WTC11 (cell line): ENCODE measurements at regions not wholly inside any gene's neighbourhood (a gene's known extent, or its start where the extent isn't known, plus 50 kb on each side); places are given as distances from the start of the nearest gene placed in this dataset.

Experiments
- AFF4 ChIP-seq: sonication (generic); formaldehyde crosslinking; IDR thresholded peaks from 2 replicates; pipeline ENCODE4 v1.8.1; 2023; ENCODE audit warnings: mild to moderate bottlenecking, missing genetic modification reagents, borderline replicate concordance
- CTCF ChIP-seq: fragments of 200-600 bp; IDR thresholded peaks from 2 replicates; pipeline ENCODE4 v1.8.0; 2022; ENCODE audit warnings: antibody characterized with exemption
- ELF4 ChIP-seq: sonication (generic); formaldehyde crosslinking; IDR thresholded peaks from 2 replicates; pipeline ENCODE4 v1.8.1; 2022; ENCODE audit warnings: low read depth, mild to moderate bottlenecking, moderate library complexity, missing genetic modification reagents
- ESRRA ChIP-seq: sonication (generic); formaldehyde crosslinking; IDR thresholded peaks from 2 replicates; pipeline ENCODE4 v1.8.1; 2022; ENCODE audit warnings: mild to moderate bottlenecking, missing genetic modification reagents, borderline replicate concordance
- FOXJ3 ChIP-seq: sonication (generic); formaldehyde crosslinking; IDR thresholded peaks from 2 replicates; pipeline ENCODE4 v1.9.0; 2021; ENCODE audit warnings: missing genetic modification reagents, mild to moderate bottlenecking, borderline replicate concordance
- IRF1 ChIP-seq: sonication (generic); formaldehyde crosslinking; IDR thresholded peaks from 2 replicates; pipeline ENCODE4 v1.8.0; 2023; ENCODE audit warnings: missing genetic modification reagents
- IRF2 ChIP-seq: sonication (generic); formaldehyde crosslinking; IDR thresholded peaks from 2 replicates; pipeline ENCODE4 v1.8.0; 2022; ENCODE audit warnings: low read depth, missing genetic modification reagents, borderline replicate concordance
- MXD4 ChIP-seq: fragments of 250-450 bp; sonication (Bioruptor Pico); IDR thresholded peaks from 2 replicates; pipeline ENCODE4 v1.8.0; 2021; ENCODE audit warnings: mild to moderate bottlenecking, moderate library complexity, borderline replicate concordance
- RORB ChIP-seq: fragments of 250-450 bp; sonication (Bioruptor Pico); IDR thresholded peaks from 2 replicates; pipeline ENCODE4 v1.9.0; 2021; ENCODE audit warnings: mild to moderate bottlenecking
- SMAD3 ChIP-seq: sonication (generic); formaldehyde crosslinking; IDR thresholded peaks from 2 replicates; pipeline ENCODE4 v1.8.0; 2022; ENCODE audit warnings: missing genetic modification reagents, mild to moderate bottlenecking, borderline replicate concordance
- TEAD4 ChIP-seq: sonication (generic); formaldehyde crosslinking; IDR thresholded peaks from 2 replicates; pipeline ENCODE4 v1.8.0; 2022; ENCODE audit warnings: mild to moderate bottlenecking, missing genetic modification reagents
- USF1 ChIP-seq: sonication (generic); formaldehyde crosslinking; IDR thresholded peaks from 2 replicates; pipeline ENCODE4 v1.8.0; 2022; ENCODE audit warnings: mild to moderate bottlenecking, missing genetic modification reagents
- ZNF121 ChIP-seq: sonication (generic); formaldehyde crosslinking; IDR thresholded peaks from 2 replicates; pipeline ENCODE4 v1.8.0; 2023; ENCODE audit warnings: missing genetic modification reagents

- no peak for TF ChIP-seq CTCF
- TF ChIP-seq ZNF121, result no peak
- no peak for TF ChIP-seq IRF2 (CRISPR knock-in tag)
- no peak for TF ChIP-seq AFF4 (CRISPR knock-in tag)
- TF ChIP-seq IRF1 (CRISPR knock-in tag), result no peak
- TF ChIP-seq ESRRA, result no peak
- TF ChIP-seq SMAD3 (CRISPR knock-in tag), result no peak
- TF ChIP-seq RORB (CRISPR knock-in tag), result no peak
- TF ChIP-seq TEAD4, result no peak
- no peak for TF ChIP-seq MXD4 (CRISPR knock-in tag)
- no peak for TF ChIP-seq ELF4 (CRISPR knock-in tag)
- no peak for TF ChIP-seq FOXJ3 (CRISPR knock-in tag)
- TF ChIP-seq USF1, result no peak
Observed at GRCh38 chr5:135632798-135633197, 54.0 kb upstream of the CXCL14 start.
